Left lobe of liver (tissue), 2 donors: ENCODE measurements at regions not wholly inside any gene's neighbourhood (a gene's known extent, or its start where the extent isn't known, plus 50 kb on each side); places are given as distances from the start of the nearest gene placed in this dataset.
"Not testable (repeated sequence)": the region's sequence is repeated elsewhere in the genome, so short reads cannot be mapped to it uniquely, and the experiment has no call there.

Experiments used
- ATAC-seq: fragments of 200-7000 bp; cut with Tn5 transposase; one replicate; pipeline ENCODE4 v1.9.1; 2020; ENCODE audit warnings: mild to moderate bottlenecking, moderate library complexity
- DNase-seq: peaks from one replicate; pipeline ENCODE4 v3.0.0-alpha.2; 2020; ENCODE audit warnings: low spot score
- donor health status: DM: no; HTN: no; CAD: no; lungs with moderate emphysema.
- donor health status: DM: no; HTN: yes; CAD: no.

DNA sequence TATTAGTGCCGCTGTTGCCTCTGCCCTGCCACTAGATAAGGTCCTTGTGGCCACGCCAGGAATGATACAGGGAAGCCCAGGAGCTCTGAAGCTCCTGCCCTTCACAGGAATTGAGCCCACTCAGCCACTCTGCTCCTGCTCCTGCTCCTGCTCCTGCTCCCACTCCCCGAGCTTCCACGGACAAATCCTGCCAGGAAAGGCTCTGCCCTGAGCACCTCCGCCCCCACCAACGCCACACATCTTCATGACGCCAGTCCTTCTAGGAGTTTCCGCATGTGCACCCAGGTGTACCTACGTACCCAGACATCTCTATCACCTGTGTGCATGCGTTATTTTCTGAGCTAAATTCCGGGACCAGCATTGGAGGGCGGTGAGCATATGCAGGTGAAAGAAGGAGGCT lies 369.1 kb downstream of the C16orf95 start:
- no peak for DNase-seq

DNA sequence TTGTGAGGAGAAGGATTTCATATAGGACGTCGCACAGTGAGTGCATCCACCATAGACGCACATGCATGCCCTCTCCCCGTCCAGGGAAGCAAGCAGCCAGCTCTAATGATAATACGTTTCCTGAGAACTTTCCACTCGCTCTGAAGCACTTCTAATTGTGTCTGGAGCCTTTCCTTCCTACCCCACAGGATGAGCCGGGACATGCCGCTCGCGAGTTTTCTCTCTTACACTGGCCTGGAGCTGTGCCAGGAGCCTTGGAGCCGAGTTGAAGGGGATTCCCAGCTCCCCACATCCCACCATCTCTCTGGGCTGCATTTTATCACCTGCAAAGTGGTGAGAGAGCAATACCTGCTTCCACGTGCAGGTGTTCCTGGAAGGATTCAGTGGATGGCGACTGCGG lies 368.1 kb downstream of the C16orf95 start:
- ATAC-seq (no peak), DNase-seq (no peak)

More for the DNA sequence above, 369.1 kb downstream of the C16orf95 start:
- ATAC-seq, result no peak

DNA sequence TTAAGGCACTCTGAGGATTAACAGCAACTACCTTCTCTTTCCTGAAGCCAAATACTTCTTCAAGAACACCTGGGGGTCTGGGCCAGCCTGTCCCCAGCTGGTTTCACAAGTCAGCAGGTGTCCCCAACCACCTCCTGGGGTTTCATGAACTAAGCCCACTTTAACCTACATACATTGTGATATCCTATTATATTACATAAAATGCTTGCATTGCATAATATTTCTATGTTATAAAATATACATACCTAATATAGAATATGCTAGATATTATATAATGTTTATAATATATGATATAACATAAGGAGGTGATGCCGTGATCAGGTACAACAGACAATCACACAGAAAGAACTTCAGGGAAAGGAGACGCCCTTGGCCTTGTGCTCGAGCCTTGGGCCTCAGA lies 367.6 kb downstream of the C16orf95 start:
- no peak for DNase-seq

GRCh38 chr16:86951041-86951822 lies 366.0 kb downstream of the C16orf95 start:
- ATAC-seq (no peak), DNase-seq (no peak)

More for the DNA sequence above, 367.6 kb downstream of the C16orf95 start:
- no peak for ATAC-seq

GRCh38 chr16:86951831-86952598 lies 365.2 kb downstream of the C16orf95 start:
- ATAC-seq (no peak), DNase-seq (no peak)

- no peak for DNase-seq
- no peak for ATAC-seq
Observed at GRCh38 chr16:86952769-86953168, 364.4 kb downstream of the C16orf95 start.

GRCh38 chr16:86953631-86954391 lies 363.4 kb downstream of the C16orf95 start:
- ATAC-seq, result no peak
- no peak for DNase-seq

- no peak for ATAC-seq
- DNase-seq, result no peak
Observed at GRCh38 chr16:86955136-86955855, 361.9 kb downstream of the C16orf95 start.

DNA sequence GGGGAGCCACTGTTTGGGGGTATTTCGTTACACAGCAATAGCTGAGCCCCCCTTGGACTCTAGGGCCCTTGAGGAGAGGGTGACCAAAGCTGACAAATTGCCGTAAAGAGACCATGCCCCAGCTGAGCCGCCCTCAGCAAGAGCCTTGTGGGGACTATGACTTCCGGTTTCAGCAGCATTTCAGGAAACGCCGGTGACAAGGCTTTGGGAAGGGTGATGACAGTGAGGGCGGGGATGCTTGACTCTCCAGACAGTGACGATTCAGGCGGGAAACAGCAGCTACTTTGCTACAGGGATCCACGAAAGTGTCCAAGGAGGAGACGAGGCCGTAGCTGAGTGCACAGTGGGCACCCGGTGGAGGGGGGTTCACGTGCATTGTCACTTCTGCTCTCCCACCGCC lies 360.8 kb downstream of the C16orf95 start:
- DNase-seq, result no peak
- ATAC-seq, result no peak

GRCh38 chr16:86957662-86958198 lies 359.5 kb downstream of the C16orf95 start:
- not testable (repeated sequence) for ATAC-seq, DNase-seq

GRCh38 chr16:86958423-86958822 lies 358.8 kb downstream of the C16orf95 start:
- no peak for ATAC-seq
- DNase-seq, result no peak

DNA sequence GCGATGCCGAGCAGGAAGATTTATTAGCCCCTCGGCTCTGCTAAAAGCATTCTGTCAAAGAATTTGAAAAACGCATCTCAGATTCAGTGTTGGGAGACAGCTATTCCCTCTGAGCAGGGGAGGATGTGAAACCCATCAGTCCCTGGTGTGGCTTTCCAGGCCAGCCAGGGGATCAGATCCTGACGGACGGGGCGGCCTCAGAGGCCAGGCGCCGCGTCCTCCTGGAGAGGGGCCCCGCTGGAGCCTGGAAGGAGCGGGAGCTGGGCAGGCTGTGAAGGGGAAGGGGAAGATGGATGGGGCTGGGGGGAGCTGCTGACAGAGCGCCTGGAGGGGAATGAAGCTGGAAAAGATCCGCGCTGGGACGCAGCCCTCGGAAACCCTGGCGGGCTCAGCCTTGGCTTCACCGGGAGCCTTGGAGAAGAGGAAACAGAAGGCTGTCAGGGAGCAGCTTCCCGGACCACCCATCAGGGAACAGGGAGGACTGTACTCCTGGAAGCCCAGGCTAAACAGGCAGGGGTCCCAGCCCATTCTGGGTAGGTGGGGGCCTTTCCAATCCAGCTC lies 358.0 kb downstream of the C16orf95 start:
- DNase-seq, result no peak

GRCh38 chr16:86959729-86960128 lies 357.5 kb downstream of the C16orf95 start:
- ATAC-seq (no peak), DNase-seq (no peak)

More for the DNA sequence above, 358.0 kb downstream of the C16orf95 start:
- ATAC-seq, result no peak

GRCh38 chr16:86960266-86960665 lies 356.9 kb downstream of the C16orf95 start:
- ATAC-seq (no peak), DNase-seq (no peak)

GRCh38 chr16:86961171-86961601 lies 356.0 kb downstream of the C16orf95 start:
- DNase-seq (no peak), ATAC-seq (no peak)

DNA sequence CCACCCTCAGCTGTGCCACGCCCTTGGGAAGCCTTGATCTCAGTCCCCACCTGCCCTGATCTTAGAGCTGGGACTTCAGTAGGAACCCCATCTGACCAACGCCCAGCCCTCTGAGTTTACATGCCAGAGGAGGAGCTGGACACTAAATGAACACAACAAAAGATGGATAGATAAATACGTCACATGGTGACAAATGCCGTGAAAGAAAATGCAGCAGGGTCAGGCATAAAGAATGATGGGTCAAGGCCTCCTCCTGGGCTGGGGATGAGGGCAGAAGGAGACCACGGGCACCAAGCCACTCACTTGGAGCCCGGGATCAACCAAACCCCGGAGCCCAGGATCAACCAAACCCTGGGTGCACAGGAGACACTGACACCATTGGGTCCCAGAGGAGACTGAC lies 354.9 kb downstream of the C16orf95 start:
- DNase-seq (no peak), ATAC-seq (no peak)

GRCh38 chr16:86962913-86963312 lies 354.3 kb downstream of the C16orf95 start:
- ATAC-seq (no peak), DNase-seq (no peak)

- ATAC-seq (no peak), DNase-seq (no peak)
Observed at GRCh38 chr16:86963600-86964575, 353.3 kb downstream of the C16orf95 start.

GRCh38 chr16:86964796-86965241 lies 352.4 kb downstream of the C16orf95 start:
- no peak for ATAC-seq
- no peak for DNase-seq
